Stimulated activated CD4-positive, alpha-beta T cell treated with anti-CD3 and anti-CD28 coated beads, Interleukin-15, amount 100 ng/mL, for 48 hours (primary cell): ENCODE measurements at regions not wholly inside any gene's neighbourhood (a gene's known extent, or its start where the extent isn't known, plus 50 kb on each side); places are given as distances from the start of the nearest gene placed in this dataset.
"Not testable (repeated sequence)": the region's sequence is repeated elsewhere in the genome, so short reads cannot be mapped to it uniquely, and the experiment has no call there.

Experiments used
- DNase-seq, 2 donors: peaks; one replicate each; pipeline ENCODE4 v3.0.0-alpha.2; 2020; ENCODE audit warnings: low read depth in 2 of 2

GRCh38 chr11:130550984-130551383 is 102.5 kb downstream of the ADAMTS15 start:
- DNase-seq, result no peak

GRCh38 chr11:130551388-130551787 is 102.9 kb downstream of the ADAMTS15 start:
- DNase-seq, result no peak

- DNase-seq, result no peak
Observed at GRCh38 chr11:130553306-130553705, 104.9 kb downstream of the ADAMTS15 start.

- DNase-seq, result no peak
Observed at GRCh38 chr11:130554241-130555055, 106.0 kb downstream of the ADAMTS15 start.

DNA sequence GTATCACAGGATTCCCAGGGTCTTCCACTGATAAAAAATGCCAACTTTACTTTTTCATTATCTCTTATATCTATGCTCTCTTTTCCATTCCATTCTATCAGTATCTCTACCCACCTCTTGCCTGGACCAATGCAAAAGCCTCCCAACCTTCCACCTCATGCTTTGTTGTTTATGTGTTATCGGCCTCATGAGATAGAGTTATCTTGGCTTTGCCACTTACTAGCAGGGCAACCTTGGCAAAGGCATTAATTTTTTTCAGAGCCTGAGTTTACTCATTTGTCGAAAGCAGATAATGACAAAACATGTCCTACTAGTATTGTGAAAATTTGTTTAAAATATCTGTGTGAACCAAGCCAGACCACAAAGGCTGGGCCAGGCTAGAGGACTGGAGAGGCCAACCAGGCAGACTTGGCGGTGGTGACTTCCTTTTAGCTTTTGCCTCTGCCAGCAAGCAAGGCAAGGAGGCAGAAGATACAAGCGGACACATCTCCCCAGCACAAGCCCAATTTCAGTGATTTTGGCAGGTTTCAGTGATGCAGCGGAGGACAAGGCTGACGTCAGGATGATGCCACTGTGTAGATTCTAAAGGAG is 106.9 kb downstream of the ADAMTS15 start:
- no peak for DNase-seq

DNA sequence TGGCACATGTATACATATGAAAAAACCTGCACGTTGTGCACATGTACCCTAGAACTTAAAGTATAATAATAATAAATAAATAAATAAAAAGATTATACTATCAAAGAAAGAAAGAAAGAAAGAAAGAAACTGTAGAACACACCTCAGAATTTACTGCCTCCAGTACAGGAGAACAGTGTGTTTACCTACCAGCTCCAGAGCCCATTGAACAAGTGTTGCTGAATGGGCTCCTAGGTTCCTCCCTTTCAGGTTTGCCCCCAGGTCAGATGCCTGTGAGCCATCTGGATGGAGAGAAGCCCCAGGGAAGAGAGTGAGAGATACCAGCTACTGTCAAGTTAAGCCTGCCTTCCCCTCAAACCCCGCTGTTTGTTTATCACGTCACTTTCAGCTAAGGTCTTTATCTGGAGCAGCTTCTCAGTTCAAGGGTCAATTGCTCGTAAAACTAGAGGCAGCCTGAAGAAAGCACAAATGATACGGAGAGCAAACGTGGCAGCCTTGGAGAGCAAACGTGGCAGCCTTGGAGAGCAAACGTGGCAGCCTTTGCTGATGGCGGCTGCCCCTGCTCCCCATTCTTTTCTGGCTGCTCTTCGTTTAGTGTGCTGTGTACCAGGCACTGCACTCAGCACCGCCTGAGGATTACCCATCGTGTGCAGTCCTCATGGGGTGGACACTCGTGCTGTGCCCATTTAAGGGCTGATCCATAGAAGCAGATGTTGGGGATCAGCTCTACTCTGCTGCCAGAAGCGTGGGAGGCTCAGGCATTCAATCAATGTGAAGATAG is 111.7 kb downstream of the ADAMTS15 start:
- DNase-seq, result no peak

GRCh38 chr11:130560781-130561109 is 112.3 kb downstream of the ADAMTS15 start:
- DNase-seq, result no peak

DNA sequence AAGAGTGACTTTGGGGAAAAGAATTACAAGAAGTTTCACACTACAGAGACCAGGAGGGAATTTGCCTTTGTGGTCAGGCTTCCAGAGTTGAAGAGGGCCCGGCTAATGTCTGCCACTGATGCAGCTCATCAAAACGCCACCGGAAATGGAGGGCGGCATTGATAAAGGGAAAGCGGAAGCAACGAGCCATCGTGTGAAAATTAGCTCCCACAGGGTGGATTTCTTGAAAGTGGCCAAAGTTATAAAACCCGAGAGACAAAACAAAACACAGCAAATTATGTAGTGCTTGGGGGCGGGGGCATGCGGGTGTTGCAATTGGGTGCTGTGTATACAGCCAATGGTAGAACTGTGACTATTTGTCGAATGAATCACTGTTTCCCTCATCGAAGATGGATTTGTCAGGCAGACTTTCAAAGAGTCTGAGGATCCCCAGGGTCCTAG is 113.0 kb downstream of the ADAMTS15 start:
- DNase-seq, result no peak

DNA sequence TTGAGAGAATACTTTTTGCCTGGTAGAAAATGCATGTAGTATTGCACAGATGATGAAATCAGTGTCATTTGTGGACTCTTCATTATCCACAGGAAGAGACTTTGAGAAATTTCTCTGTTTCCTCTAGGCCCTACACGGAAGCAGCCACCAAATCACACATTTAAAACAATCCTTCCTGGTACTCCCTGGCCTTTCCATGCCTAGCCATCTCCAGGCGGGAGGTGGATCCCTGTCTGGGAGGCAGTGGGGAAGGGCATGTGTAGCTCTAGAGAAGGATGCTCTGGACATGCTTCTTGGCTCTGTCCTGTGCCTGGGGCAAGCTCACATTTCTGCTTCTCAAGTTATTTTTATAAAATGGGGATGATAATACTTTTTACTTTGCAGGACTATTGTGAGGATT is 114.1 kb downstream of the ADAMTS15 start:
- DNase-seq, result no peak

GRCh38 chr11:130566360-130566759 is 117.9 kb downstream of the ADAMTS15 start:
- not testable (repeated sequence) for DNase-seq

DNA sequence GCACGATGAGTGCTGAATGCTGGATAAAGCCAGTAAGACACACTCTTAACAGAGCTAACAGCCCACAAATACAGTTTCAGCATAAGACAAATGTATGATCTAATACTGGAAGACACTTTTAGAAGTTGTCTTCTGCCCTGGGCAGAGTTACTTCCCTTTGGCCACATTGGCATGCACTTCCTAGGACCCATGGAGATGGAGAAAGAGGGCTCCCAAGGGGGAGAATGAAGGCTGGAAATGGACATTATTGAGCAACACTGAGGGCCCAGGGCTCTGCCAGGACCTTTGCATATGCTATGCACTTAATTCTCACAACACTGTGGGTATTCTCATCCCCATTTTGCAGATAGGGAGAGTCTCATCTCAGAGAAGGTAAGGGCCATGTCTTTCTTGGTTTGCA is 123.1 kb downstream of the ADAMTS15 start:
- DNase-seq, result no peak

DNA sequence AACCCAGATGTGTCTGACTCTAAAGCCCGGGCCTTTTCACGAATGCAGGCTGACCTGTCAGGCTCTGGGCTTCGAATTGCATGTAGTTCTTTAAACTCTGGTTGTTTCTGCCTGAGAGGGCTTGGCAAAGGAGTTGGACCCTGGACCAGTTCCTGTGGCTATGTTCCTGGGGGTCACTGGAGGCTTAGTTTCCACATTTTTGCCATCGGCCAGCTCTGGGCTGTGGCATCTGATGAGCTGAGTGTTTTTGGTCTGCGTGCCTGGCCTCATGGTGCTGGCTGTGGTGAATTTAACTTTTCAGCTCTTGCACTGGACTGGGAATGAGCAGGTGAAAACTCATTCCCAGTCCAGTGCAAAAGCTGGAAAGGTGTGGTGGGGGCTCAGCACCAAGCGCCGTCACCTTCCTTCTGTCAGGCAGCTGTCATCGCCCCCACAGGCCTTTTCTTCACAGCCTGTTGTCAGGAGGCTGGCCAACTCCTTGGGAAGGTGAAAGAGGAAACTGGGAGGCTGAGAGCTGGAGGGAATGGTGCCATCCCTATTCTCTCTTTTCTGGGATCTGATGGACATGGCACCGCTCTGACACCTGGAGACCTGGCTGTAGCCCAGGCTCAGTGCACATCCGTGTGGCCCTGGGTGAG is 123.6 kb downstream of the ADAMTS15 start:
- DNase-seq, result no peak

GRCh38 chr11:130573767-130574166 is 125.3 kb downstream of the ADAMTS15 start:
- DNase-seq, result no peak

- no peak for DNase-seq
Observed at GRCh38 chr11:130574740-130575139, 126.3 kb downstream of the ADAMTS15 start.

DNA sequence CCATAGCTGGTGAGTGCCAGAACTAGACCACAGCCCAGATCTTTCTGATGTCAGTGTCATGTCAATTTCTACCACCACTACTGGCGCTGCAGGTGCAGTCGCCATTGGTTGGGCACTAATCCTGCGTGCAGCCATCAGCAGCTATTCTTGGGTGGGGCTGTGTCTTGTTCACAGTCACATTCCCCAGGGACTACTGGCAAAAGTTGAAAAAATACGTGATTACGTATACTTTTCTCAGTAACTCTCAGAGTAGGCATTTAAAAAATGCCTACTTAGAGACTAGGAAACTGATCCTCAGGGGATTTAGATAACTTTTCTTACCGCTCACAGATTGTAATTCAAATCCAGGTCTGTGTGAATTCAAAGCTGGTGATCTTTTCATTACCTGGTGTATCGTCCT is 127.7 kb downstream of the ADAMTS15 start:
- no peak for DNase-seq

DNA sequence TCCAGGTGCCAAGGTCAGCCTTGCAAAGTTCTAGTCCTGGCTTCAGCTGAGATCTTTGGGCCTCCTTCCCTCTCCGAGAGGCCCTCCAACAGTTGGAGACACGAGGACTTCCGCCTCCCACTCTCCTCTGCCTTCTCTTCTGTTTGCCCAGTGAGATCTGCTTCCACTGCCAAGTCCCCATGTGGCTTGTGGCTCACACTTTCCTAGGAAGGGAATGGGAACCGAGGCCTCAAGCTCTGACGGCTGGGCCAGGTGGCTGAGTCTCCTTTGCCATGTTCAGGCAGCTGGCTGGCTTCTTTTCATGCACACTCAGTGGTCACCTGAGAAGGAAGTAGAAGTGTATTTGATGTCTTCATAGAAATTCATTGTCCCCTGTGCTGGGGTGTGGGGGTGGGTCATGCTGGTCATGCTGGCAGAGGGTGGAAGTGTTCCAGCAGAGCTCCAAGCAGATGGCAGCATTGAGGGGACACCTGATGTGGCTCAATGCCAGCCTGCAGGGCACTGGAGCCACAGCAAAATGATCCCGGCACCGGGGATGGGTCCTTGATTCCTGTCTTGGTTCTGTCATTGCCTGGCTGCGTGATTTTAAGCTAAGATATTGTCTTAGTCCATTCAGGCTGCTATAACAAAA is 130.4 kb downstream of the ADAMTS15 start:
- DNase-seq, result no peak

- no peak for DNase-seq
Observed at GRCh38 chr11:130580372-130580771, 131.9 kb downstream of the ADAMTS15 start.

DNA sequence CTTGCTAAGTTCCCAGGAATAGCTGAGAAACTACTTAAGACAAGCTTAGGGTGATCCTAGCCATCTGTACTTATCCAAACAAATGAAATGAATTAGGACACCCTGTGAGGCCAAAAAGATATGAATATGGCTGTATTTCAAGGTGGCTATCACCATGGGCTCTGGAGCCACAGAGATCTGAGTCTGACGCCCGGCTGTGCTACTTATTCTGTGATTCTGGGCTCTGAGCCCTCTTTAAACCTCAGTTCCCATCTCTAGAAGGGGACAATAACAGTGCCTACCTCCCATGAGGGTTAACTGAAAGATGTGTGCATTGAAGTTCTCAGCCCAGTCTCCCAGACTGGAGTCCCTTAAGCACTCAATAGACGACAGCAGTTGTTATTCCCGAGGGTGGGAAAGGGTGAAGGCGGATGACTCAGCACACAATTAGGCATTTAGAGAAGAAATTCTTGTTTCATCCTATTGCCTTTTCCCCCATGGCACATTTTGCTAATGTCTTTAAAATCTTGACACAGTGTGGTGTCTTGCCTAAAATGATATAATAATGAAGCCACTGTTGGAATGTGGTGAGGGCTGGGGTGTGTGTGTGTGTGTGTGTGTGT is 132.5 kb downstream of the ADAMTS15 start:
- DNase-seq, result no peak

DNA sequence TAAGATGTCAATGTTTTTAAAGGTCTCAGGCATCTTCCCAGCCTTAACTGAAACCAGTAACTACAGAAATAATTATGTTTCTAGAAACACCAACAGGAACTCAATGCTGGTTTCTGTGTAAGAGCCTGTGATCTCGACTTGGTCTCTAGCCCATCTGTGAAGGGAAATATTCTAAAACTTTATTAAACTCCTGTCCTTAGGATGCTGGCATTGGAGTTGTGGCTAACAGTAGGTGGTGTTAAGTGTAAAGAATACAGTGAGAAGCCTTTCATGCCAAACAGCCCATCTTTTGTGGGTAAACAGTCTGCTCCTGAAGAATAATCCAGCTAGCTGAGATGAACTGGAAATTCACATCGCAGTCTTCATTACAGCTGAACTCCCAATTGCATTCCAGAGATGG is 133.2 kb downstream of the ADAMTS15 start:
- DNase-seq, result no peak

- no peak for DNase-seq
Observed at GRCh38 chr11:130582176-130582575, 133.7 kb downstream of the ADAMTS15 start.

GRCh38 chr11:130582981-130583380 is 134.5 kb downstream of the ADAMTS15 start:
- no peak for DNase-seq
